H9 (cell line): ENCODE measurements at regions not wholly inside any gene's neighbourhood (a gene's known extent, or its start where the extent isn't known, plus 50 kb on each side); places are given as distances from the start of the nearest gene placed in this dataset.
"Not testable (repeated sequence)": the region's sequence is repeated elsewhere in the genome, so short reads cannot be mapped to it uniquely, and the experiment has no call there.

ENCODE experiments used
- DNase-seq: peaks from one replicate; pipeline ENCODE4 v3.0.0-alpha.2; 2017
- H2AFZ ChIP-seq: one replicate; pipeline ENCODE4 v1.6.1; 2013; ENCODE audit warnings: mild to moderate bottlenecking, low read length, control low read depth, moderate library complexity
- H2AK5ac ChIP-seq: 2 replicates; pipeline ENCODE4 v1.6.1; 2013; ENCODE audit warnings: low read length, control low read depth, mixed read lengths; ENCODE audit not compliant: insufficient read length
- H2BK120ac ChIP-seq: one replicate; pipeline ENCODE4 v1.6.1; 2013; ENCODE audit warnings: low read depth, mild to moderate bottlenecking, low read length, control low read depth, inconsistent platforms; ENCODE audit not compliant: poor library complexity, severe bottlenecking
- H2BK12ac ChIP-seq: 2 replicates; pipeline ENCODE4 v1.6.1; 2013; ENCODE audit warnings: low read length, control low read depth, mixed read lengths, low read depth; ENCODE audit not compliant: insufficient read length
- H2BK15ac ChIP-seq: 2 replicates; pipeline ENCODE4 v1.6.1; 2013; ENCODE audit warnings: low read depth, low read length, control low read depth
- H2BK20ac ChIP-seq: one replicate; pipeline ENCODE4 v1.6.1; 2013; ENCODE audit warnings: low read depth, mild to moderate bottlenecking, low read length, control low read depth, inconsistent platforms; ENCODE audit not compliant: poor library complexity, severe bottlenecking
- H2BK5ac ChIP-seq: 2 replicates; pipeline ENCODE4 v1.6.1; 2013; ENCODE audit warnings: low read length, control low read depth, mixed read lengths; ENCODE audit not compliant: insufficient read length
- H3K14ac ChIP-seq: 2 replicates; pipeline ENCODE4 v1.6.1; 2013; ENCODE audit warnings: low read length, control low read depth; ENCODE audit not compliant: insufficient read depth
- H3K18ac ChIP-seq: 2 replicates; pipeline ENCODE4 v1.6.1; 2013; ENCODE audit warnings: low read depth, mild to moderate bottlenecking, mixed read lengths, low read length, control low read depth; ENCODE audit not compliant: insufficient read length
- H3K23ac ChIP-seq: 2 replicates; pipeline ENCODE4 v1.6.1; 2013; ENCODE audit warnings: low read length, control low read depth, mixed read lengths, low read depth; ENCODE audit not compliant: insufficient read length
- H3K23me2 ChIP-seq: 2 replicates; pipeline ENCODE4 v1.6.1; 2013; ENCODE audit warnings: low read depth, mild to moderate bottlenecking, mixed read lengths, low read length, control low read depth; ENCODE audit not compliant: insufficient read length, poor library complexity, severe bottlenecking
- H3K27ac ChIP-seq: 2 replicates; pipeline ENCODE4 v1.5.1; 2013; ENCODE audit warnings: low read length, control low read depth, mixed read lengths, low read depth; ENCODE audit not compliant: insufficient read length
- H3K27me3 ChIP-seq: 2 replicates; pipeline ENCODE4 v1.6.1; 2013; ENCODE audit warnings: low read length, control low read depth, inconsistent platforms; ENCODE audit not compliant: insufficient read depth
- H3K4ac ChIP-seq: 2 replicates; pipeline ENCODE4 v1.6.1; 2013; ENCODE audit warnings: low read depth, mild to moderate bottlenecking, control low read depth, inconsistent platforms, low read length, moderate library complexity
- H3K4me1 ChIP-seq: 2 replicates; pipeline ENCODE4 v1.6.1; 2013; ENCODE audit warnings: low read length, control low read depth, inconsistent platforms; ENCODE audit not compliant: insufficient read depth
- H3K4me2 ChIP-seq: 2 replicates; pipeline ENCODE4 v1.6.1; 2013; ENCODE audit warnings: low read length, control low read depth, mixed read lengths; ENCODE audit not compliant: insufficient read length, insufficient read depth
- H3K56ac ChIP-seq: 2 replicates; pipeline ENCODE4 v1.6.1; 2013; ENCODE audit warnings: low read depth, mild to moderate bottlenecking, mixed read lengths, low read length, control low read depth; ENCODE audit not compliant: insufficient read length
- H3K79me1 ChIP-seq: 2 replicates; pipeline ENCODE4 v1.6.1; 2013; ENCODE audit warnings: low read depth, mild to moderate bottlenecking, moderate library complexity, low read length, control low read depth, inconsistent platforms; ENCODE audit not compliant: insufficient read depth, poor library complexity, severe bottlenecking
- H3K79me2 ChIP-seq: 2 replicates; pipeline ENCODE4 v1.6.1; 2013; ENCODE audit warnings: low read length, control low read depth, inconsistent platforms; ENCODE audit not compliant: insufficient read depth
- H3K9ac ChIP-seq: 2 replicates; pipeline ENCODE4 v1.6.1; 2013; ENCODE audit warnings: low read length, control low read depth, mixed read lengths; ENCODE audit not compliant: insufficient read length; ENCODE audit errors: extremely low read depth
- H3K9me3 ChIP-seq: one replicate; pipeline ENCODE4 v1.6.1; 2013; ENCODE audit warnings: low read depth, low read length, inconsistent platforms; ENCODE audit not compliant: control insufficient read depth
- H3T11ph ChIP-seq: one replicate; pipeline ENCODE4 v1.6.1; 2013; ENCODE audit warnings: mild to moderate bottlenecking, low read length, control low read depth, inconsistent platforms
- H4K20me1 ChIP-seq: one replicate; pipeline ENCODE4 v1.6.1; 2013; ENCODE audit not compliant: control insufficient read depth, insufficient read length, insufficient read depth
- H4K5ac ChIP-seq: 2 replicates; pipeline ENCODE4 v1.6.1; 2013; ENCODE audit warnings: low read depth, mild to moderate bottlenecking, mixed read lengths, low read length, control low read depth; ENCODE audit not compliant: insufficient read length
- H4K8ac ChIP-seq: replicated peaks from 2 replicates; pipeline ENCODE4 v1.6.1; 2013; ENCODE audit warnings: low read length, control low read depth, mixed read lengths, low read depth; ENCODE audit not compliant: insufficient read length
- H4K91ac ChIP-seq: 2 replicates; pipeline ENCODE4 v1.6.1; 2013; ENCODE audit warnings: low read depth, mild to moderate bottlenecking, moderate library complexity, mixed read lengths, low read length, control low read depth; ENCODE audit not compliant: insufficient read length
- H3K27ac Mint-ChIP-seq, 3 experiments: 2 replicates in 2 of 3; 3 replicates in 1 of 3; pipeline ENCODE4 v1.8.0; 2020 to 2021; ENCODE audit warnings: mixed read lengths in 3 of 3, mild to moderate bottlenecking in 1 of 3, moderate library complexity in 1 of 3
- H3K27me3 Mint-ChIP-seq: 2 replicates; pipeline ENCODE4 v1.8.0; 2021; ENCODE audit warnings: low read depth, mild to moderate bottlenecking, moderate library complexity, mixed read lengths
- H3K36me3 Mint-ChIP-seq, 3 experiments: 2 replicates in 2 of 3; 3 replicates in 1 of 3; pipeline ENCODE4 v1.8.0; 2020 to 2021; ENCODE audit warnings: low read depth in 3 of 3, mixed read lengths in 3 of 3; ENCODE audit not compliant: insufficient read depth in 1 of 3
- H3K4me1 Mint-ChIP-seq, 2 experiments: 2 replicates each; pipeline ENCODE4 v1.8.0; 2020; ENCODE audit warnings: mixed read lengths in 2 of 2
- H3K4me3 Mint-ChIP-seq, 2 experiments: 2 replicates in 1 of 2; 3 replicates in 1 of 2; pipeline ENCODE4 v1.8.0; 2020 to 2021; ENCODE audit warnings: mild to moderate bottlenecking in 2 of 2, mixed read lengths in 2 of 2, moderate library complexity in 1 of 2
- H3K9me3 Mint-ChIP-seq, 2 experiments: 2 replicates in 1 of 2; 3 replicates in 1 of 2; pipeline ENCODE4 v1.8.0; 2020; ENCODE audit warnings: mild to moderate bottlenecking in 2 of 2, mixed read lengths in 2 of 2, moderate library complexity in 1 of 2
- WGBS: extraction: QIAGEN DNeasy Blood & Tissue Kit; methylation state at CpG from one replicate; pipeline ENCODE4 v1.1.7; 2013; ENCODE audit warnings: missing lambda C conversion rate, low lambda C conversion rate, mixed read lengths; ENCODE audit not compliant: insufficient read length; ENCODE audit errors: extremely low coverage; 5-methylcytosine and 5-hydroxymethylcytosine counted together
- TF ChIP-seq, protein P1 (sequence below): fragments of 200-600 bp; sonication (generic); conservative IDR thresholded peaks from 3 replicates; pipeline ENCODE4 v1.8.0; 2021; ENCODE audit warnings: antibody characterized with exemption, mild to moderate bottlenecking

DNA sequence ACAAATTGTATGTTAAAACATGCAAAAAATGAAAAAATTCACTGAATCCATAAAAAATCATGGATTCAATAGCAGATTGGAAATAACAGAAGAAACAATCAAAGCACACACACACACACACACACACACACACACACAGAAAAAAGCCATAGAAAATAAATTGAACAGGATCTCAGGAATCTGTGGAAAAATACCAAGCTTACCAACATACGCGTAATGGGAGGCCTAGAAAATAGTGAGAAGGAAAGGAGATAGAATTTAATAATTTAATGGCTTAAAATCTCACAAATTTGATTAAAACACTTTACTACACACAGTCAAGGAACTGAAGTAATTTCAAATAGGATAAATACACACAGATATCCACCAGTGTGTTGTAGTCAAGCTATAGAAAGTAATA is 1671.5 kb upstream of the PIK3C3 start:
- Histone ChIP-seq H3K4me1 (no peaks in the 10 kb centered on the region; the same call in 1 of the 2 replicates), H3K23me2 (no peaks in the 10 kb centered on the region), H3T11ph (no peak overlapping the region), H3K14ac (no peak overlapping the region), H2AFZ (no peak overlapping the region), H4K91ac (no peak overlapping the region), H3K9me3 (no peaks in the 10 kb centered on the region), H2BK15ac (no peak overlapping the region), H4K8ac (no peak overlapping the region), H3K4ac (no peak overlapping the region), H4K5ac (no peak overlapping the region), H2AK5ac (no peak overlapping the region), H3K56ac (no peak overlapping the region), H3K27me3 (no peaks in the 10 kb centered on the region), H2BK120ac (no peak overlapping the region), H3K79me1 (no peaks in the 10 kb centered on the region), H2BK12ac (no peak overlapping the region), H3K23ac (no peak overlapping the region), H4K20me1 (no peaks in the 10 kb centered on the region), H2BK20ac (no peak overlapping the region), H3K18ac (no peak overlapping the region), H3K79me2 (no peaks in the 10 kb centered on the region), H3K4me2 (no peak overlapping the region), H2BK5ac (no peak overlapping the region), H3K27ac (no peak overlapping the region), H3K9ac (no peak overlapping the region)
- Mint-ChIP-seq H3K4me3 (no peak overlapping the region), H3K4me1 (peaks cover 8 to 12% of the 10 kb centered on the region in 2 experiments), H3K27me3 (no peaks in the 10 kb centered on the region), H3K36me3 (peaks cover 11 to 33% (median 13%) of the 10 kb centered on the region in 3 experiments), H3K9me3 (peaks cover 23 to 26% of the 10 kb centered on the region in 2 experiments), H3K27ac (no peak overlapping the region)
- TF ChIP-seq, protein P1, sequence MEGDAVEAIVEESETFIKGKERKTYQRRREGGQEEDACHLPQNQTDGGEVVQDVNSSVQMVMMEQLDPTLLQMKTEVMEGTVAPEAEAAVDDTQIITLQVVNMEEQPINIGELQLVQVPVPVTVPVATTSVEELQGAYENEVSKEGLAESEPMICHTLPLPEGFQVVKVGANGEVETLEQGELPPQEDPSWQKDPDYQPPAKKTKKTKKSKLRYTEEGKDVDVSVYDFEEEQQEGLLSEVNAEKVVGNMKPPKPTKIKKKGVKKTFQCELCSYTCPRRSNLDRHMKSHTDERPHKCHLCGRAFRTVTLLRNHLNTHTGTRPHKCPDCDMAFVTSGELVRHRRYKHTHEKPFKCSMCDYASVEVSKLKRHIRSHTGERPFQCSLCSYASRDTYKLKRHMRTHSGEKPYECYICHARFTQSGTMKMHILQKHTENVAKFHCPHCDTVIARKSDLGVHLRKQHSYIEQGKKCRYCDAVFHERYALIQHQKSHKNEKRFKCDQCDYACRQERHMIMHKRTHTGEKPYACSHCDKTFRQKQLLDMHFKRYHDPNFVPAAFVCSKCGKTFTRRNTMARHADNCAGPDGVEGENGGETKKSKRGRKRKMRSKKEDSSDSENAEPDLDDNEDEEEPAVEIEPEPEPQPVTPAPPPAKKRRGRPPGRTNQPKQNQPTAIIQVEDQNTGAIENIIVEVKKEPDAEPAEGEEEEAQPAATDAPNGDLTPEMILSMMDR: no peak
- no CpG with 5 or more reads among the region's 2 CpGs for WGBS
- DNase-seq: no peak

DNA sequence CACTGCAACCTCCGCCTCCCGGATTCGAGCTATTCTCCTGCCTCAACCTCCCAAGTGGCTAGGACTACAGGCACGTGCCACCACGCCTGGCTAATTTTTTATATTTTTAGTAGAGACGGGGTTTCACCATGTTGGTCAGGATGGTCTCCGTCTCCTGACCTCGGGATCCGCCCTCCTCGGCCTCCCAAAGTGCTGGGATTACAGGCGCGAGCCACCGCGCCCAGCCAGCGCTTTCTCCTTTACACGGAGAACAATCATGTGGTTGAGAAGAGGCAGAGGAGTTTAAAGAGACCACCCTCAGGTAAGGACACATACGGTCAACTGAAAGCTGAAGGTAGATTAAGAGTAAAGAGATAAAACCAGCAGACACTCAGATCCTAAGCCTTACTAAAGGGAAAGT is 1673.7 kb upstream of the PIK3C3 start:
- H3K4me1 Mint-ChIP-seq, H3K79me1 ChIP-seq, H3K4me2 ChIP-seq, H2BK12ac ChIP-seq, H3K27me3 Mint-ChIP-seq, H3K27me3 ChIP-seq, H3T11ph ChIP-seq, H2BK120ac ChIP-seq, DNase-seq, H3K27ac ChIP-seq, H3K4me1 ChIP-seq, H3K4ac ChIP-seq, H4K91ac ChIP-seq, H2AK5ac ChIP-seq, H3K23ac ChIP-seq, H4K8ac ChIP-seq, H2BK5ac ChIP-seq, H3K9ac ChIP-seq, H3K79me2 ChIP-seq, H3K56ac ChIP-seq, H2BK20ac ChIP-seq, H2BK15ac ChIP-seq, H2AFZ ChIP-seq, H3K27ac Mint-ChIP-seq, H4K20me1 ChIP-seq, H3K14ac ChIP-seq, H3K18ac ChIP-seq, H3K23me2 ChIP-seq, H3K4me3 Mint-ChIP-seq, H4K5ac ChIP-seq, H3K9me3 ChIP-seq: not testable (repeated sequence)
- Mint-ChIP-seq H3K9me3 (peaks cover 23 to 26% of the 10 kb centered on the region in 2 experiments), H3K36me3 (peaks cover 11 to 33% (median 13%) of the 10 kb centered on the region in 3 experiments)
- no CpG with 5 or more reads among the region's 17 CpGs for WGBS
